Hepatocyte (in vitro differentiated cells): ENCODE measurements at regions not wholly inside any gene's neighbourhood (a gene's known extent, or its start where the extent isn't known, plus 50 kb on each side); places are given as distances from the start of the nearest gene placed in this dataset.

Source experiments
- DNase-seq: peaks from one replicate; pipeline ENCODE4 v3.0.0-alpha.2; 2016; ENCODE audit warnings: low spot score
- H2AFZ ChIP-seq: fragments of 200-600 bp; sonication (generic); 2 replicates; pipeline ENCODE4 v1.6.0; 2016; ENCODE audit warnings: antibody characterized with exemption, mild to moderate bottlenecking
- H3K27ac ChIP-seq: fragments of 200-600 bp; sonication (generic); 2 replicates; pipeline ENCODE4 v1.5.1; 2016; ENCODE audit warnings: mild to moderate bottlenecking
- H3K27me3 ChIP-seq: fragments of 200-600 bp; sonication (generic); 2 replicates; pipeline ENCODE4 v1.6.1; 2016
- H3K36me3 ChIP-seq: fragments of 200-600 bp; sonication (generic); replicated peaks from 2 replicates; pipeline ENCODE4 v1.5.1; 2016; ENCODE audit warnings: low read depth; ENCODE audit not compliant: insufficient read depth
- H3K4me1 ChIP-seq: fragments of 200-600 bp; sonication (generic); 2 replicates; pipeline ENCODE4 v1.5.1; 2016; ENCODE audit warnings: mild to moderate bottlenecking, moderate library complexity; ENCODE audit not compliant: insufficient read depth
- H3K4me2 ChIP-seq: fragments of 200-600 bp; sonication (generic); 2 replicates; pipeline ENCODE4 v1.6.0; 2016
- H3K4me3 ChIP-seq: fragments of 200-600 bp; sonication (generic); 2 replicates; pipeline ENCODE4 v1.5.1; 2016; ENCODE audit warnings: mild to moderate bottlenecking
- H3K79me2 ChIP-seq: fragments of 200-600 bp; sonication (generic); 2 replicates; pipeline ENCODE4 v1.6.0; 2017; ENCODE audit warnings: mild to moderate bottlenecking
- H3K9me2 ChIP-seq: fragments of 200-600 bp; sonication (generic); replicated peaks from 2 replicates; pipeline ENCODE4 v1.6.0; 2017; ENCODE audit warnings: mild to moderate bottlenecking; ENCODE audit not compliant: insufficient read depth
- H3K9me3 ChIP-seq: fragments of 200-600 bp; sonication (generic); 2 replicates; pipeline ENCODE4 v1.5.1; 2016; ENCODE audit warnings: low read depth, mild to moderate bottlenecking
- H4K20me1 ChIP-seq: fragments of 200-600 bp; sonication (generic); 2 replicates; pipeline ENCODE4 v1.6.0; 2016; ENCODE audit warnings: mild to moderate bottlenecking; ENCODE audit not compliant: insufficient read depth, poor library complexity, severe bottlenecking
- EZH2 ChIP-seq: fragments of 200-600 bp; sonication (generic); IDR thresholded peaks from 2 replicates; pipeline ENCODE4 v1.6.1; 2016; ENCODE audit warnings: antibody characterized with exemption, mild to moderate bottlenecking, borderline replicate concordance
- EZH2phosphoT487 ChIP-seq: fragments of 200-600 bp; sonication (generic); IDR thresholded peaks from one replicate; pipeline ENCODE4 v1.6.1; 2018; ENCODE audit warnings: antibody characterized with exemption, mild to moderate bottlenecking, low read depth, moderate library complexity; ENCODE audit not compliant: unreplicated experiment, severe bottlenecking
- WGBS: methylation state at CpG from one replicate; pipeline ENCODE4 v1.1.6; 2016; ENCODE audit warnings: low lambda C conversion rate; ENCODE audit errors: missing lambda C conversion rate; 5-methylcytosine and 5-hydroxymethylcytosine counted together
- TF ChIP-seq, protein P1 (sequence below): fragments of 200-600 bp; sonication (generic); IDR thresholded peaks from 2 replicates; pipeline ENCODE4 v1.5.1; 2016; ENCODE audit warnings: antibody characterized with exemption, mild to moderate bottlenecking; ENCODE audit not compliant: poor library complexity

DNA sequence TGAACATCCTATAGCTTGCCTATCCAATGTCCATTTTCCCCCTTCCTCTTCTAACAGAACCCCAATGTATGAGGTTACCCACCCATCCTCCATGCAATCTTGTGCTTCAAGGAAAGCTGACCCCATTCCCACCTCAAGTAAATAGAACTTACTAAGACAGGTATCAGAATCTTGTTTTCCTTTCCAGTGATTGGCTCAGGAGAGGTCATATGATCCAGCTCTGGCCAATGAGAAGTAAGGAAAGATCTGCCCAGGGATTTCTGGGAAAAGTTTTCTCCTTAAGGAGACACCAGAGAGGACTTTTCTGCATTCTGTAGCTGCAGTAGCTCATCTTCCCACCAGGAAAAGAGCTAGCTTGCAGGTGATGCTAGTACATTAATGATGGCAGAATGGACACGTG lies 341.8 kb upstream of the ZFP64 start:
- 67% methylated on average over 1 of the region's 1 CpG for WGBS
- no peak for DNase-seq
- Histone ChIP-seq H3K9me3 (no peaks in the 10 kb centered on the region), H3K36me3 (no peaks in the 10 kb centered on the region), H2AFZ (no peak overlapping the region), H3K79me2 (no peaks in the 10 kb centered on the region), H3K4me3 (no peak overlapping the region), H3K9me2 (no peaks in the 10 kb centered on the region), H4K20me1 (no peaks in the 10 kb centered on the region), H3K4me1 (peaks cover 5% of the 10 kb centered on the region), H3K27me3 (no peaks in the 10 kb centered on the region), H3K4me2 (no peak overlapping the region), H3K27ac (no peak overlapping the region)
- TF ChIP-seq EZH2phosphoT487 (no peak), EZH2 (no peak)
- TF ChIP-seq, protein P1, sequence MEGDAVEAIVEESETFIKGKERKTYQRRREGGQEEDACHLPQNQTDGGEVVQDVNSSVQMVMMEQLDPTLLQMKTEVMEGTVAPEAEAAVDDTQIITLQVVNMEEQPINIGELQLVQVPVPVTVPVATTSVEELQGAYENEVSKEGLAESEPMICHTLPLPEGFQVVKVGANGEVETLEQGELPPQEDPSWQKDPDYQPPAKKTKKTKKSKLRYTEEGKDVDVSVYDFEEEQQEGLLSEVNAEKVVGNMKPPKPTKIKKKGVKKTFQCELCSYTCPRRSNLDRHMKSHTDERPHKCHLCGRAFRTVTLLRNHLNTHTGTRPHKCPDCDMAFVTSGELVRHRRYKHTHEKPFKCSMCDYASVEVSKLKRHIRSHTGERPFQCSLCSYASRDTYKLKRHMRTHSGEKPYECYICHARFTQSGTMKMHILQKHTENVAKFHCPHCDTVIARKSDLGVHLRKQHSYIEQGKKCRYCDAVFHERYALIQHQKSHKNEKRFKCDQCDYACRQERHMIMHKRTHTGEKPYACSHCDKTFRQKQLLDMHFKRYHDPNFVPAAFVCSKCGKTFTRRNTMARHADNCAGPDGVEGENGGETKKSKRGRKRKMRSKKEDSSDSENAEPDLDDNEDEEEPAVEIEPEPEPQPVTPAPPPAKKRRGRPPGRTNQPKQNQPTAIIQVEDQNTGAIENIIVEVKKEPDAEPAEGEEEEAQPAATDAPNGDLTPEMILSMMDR = no peak

DNA sequence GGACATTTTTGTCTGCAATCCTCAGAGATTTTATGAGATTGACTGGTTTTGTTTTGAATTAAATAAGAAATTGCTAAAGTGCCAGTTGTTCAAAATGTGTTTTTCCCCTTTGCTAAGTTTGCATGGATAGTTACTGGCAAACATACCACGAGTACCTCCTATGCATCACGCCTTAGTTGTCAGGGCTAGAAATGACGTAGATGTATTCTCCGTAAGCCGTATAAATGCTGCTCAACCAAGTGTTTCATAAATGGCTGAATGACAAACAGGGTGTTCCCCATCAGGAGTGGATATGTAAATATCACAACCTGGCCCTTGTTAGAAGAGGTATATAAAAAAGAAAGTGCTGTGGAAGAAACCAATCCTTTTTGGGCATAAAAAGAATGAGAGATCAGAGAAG lies 341.1 kb upstream of the ZFP64 start:
- no peaks in the 10 kb centered on the region for H3K79me2 ChIP-seq
- TF ChIP-seq EZH2 (no peak), EZH2phosphoT487 (no peak)
- TF ChIP-seq, protein P1 = no peak
- H3K27me3 ChIP-seq = no peaks in the 10 kb centered on the region
- no peak overlapping the region for H3K4me3 ChIP-seq
- H3K9me3 ChIP-seq = no peaks in the 10 kb centered on the region
- H3K36me3 ChIP-seq = no peaks in the 10 kb centered on the region
- H3K4me1 ChIP-seq = peaks cover 5% of the 10 kb centered on the region
- no peak for DNase-seq
- no peak overlapping the region for H2AFZ ChIP-seq
- no peak overlapping the region for H3K27ac ChIP-seq
- 97% methylated on average over 5 of the region's 5 CpGs for WGBS
- no peaks in the 10 kb centered on the region for H4K20me1 ChIP-seq
- H3K9me2 ChIP-seq = no peaks in the 10 kb centered on the region
- H3K4me2 ChIP-seq = no peak overlapping the region

DNA sequence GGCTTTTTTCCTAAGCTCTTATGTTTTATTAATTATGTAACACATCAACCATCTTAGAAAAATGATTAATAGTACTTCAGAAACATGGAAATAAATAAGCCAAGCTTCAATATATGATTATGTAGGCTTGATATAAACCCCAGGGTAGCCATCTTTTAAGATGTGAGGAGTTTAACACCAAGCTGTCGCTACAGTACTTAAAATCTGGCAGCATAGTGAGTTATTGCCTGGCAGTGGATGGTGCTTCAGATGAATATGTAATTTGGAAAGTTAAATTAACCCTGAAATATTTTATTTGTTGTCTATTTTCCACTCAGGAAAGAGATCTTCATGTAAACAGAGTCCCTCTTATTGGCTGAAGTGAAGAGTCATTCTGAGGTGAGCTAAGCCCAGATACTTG lies 339.0 kb upstream of the ZFP64 start:
- Histone ChIP-seq H3K27ac (peak overlapping the region; percentile 34), H3K4me3 (no peak overlapping the region), H3K9me3 (no peaks in the 10 kb centered on the region), H3K36me3 (no peaks in the 10 kb centered on the region), H3K79me2 (no peaks in the 10 kb centered on the region), H4K20me1 (no peaks in the 10 kb centered on the region), H3K27me3 (no peaks in the 10 kb centered on the region), H3K4me2 (peak overlapping the region; percentile 33), H3K9me2 (no peaks in the 10 kb centered on the region), H2AFZ (no peak overlapping the region), H3K4me1 (peaks cover 5% of the 10 kb centered on the region)
- 82% methylated on average over 1 of the region's 1 CpG for WGBS
- DNase-seq = no peak
- TF ChIP-seq EZH2phosphoT487 = no peak

DNA sequence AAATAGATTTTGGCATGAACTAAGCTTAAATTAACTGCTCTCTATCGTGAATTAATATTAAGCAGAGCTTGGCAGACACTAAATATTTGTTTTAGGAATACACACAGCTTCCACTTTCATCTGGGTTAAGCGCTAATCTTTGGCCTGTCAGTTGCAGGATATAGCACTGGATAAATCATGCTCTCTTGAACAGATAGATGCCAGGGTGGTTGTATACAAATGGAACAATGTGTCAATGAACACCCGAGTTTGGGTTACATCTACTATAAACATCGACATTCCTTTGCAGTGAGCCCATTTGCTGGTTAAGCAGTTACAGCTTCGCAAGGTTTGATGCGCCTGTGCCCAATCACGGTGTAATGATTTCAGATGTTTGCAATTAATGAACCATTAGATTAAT lies 338.2 kb upstream of the ZFP64 start:
- Histone ChIP-seq H3K36me3 (no peaks in the 10 kb centered on the region), H3K27me3 (no peaks in the 10 kb centered on the region), H2AFZ (no peak overlapping the region), H3K4me2 (peak overlapping the region; percentile 33), H3K9me3 (no peaks in the 10 kb centered on the region), H3K27ac (peak overlapping the region; percentile 34), H3K4me3 (no peak overlapping the region), H3K4me1 (peaks cover 5% of the 10 kb centered on the region), H4K20me1 (no peaks in the 10 kb centered on the region), H3K9me2 (no peaks in the 10 kb centered on the region), H3K79me2 (no peaks in the 10 kb centered on the region)
- TF ChIP-seq EZH2phosphoT487 = no peak
- TF ChIP-seq, protein P1 = no peak
- TF ChIP-seq EZH2 = no peak
- no peak for DNase-seq
- 33% methylated on average over 7 of the region's 7 CpGs for WGBS
